ENCODE measurements at regions not wholly inside any gene's neighbourhood (a gene's known extent, or its start where the extent isn't known, plus 50 kb on each side); places are given as distances from the start of the nearest gene placed in this dataset.

DNA sequence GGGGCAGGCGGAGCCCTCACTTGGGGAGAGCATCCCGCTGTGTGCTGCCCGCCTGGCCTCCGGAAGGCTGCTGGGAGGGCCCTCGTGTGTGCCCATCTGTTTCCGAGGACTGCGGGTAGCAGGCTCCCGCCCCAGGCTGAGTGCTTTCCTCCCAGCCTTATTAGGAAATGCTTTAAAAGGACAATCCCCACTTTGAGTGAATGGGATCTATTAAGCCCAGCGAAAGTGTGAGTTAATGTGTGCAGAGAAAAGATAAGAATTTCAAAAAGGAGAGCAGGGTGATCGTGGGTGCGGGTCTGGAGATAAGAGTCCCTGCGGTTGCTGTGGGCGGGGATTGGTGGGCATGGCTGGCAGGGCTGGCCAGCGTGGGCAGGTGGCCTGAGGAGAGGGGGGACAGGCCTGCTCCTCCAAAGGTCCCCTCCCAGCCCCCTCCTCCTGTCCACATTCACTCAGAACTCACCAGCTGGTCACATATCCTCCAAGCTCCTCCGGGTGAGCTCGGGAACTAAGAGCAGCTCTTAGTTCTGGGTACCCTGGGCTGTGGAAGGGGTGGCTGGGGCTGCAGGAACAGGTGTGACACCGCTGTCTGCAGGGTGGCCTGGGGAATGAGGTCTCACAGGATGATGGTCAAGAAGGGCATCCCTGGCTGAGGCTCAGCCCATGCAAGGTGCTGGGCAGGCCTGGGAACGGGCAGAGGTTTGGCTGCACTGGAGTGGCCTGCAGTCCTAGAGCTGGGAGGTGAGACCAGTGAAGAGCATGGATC is 1260.3 kb downstream of the BRD1 start:
- no peak for DNase-seq

DNA sequence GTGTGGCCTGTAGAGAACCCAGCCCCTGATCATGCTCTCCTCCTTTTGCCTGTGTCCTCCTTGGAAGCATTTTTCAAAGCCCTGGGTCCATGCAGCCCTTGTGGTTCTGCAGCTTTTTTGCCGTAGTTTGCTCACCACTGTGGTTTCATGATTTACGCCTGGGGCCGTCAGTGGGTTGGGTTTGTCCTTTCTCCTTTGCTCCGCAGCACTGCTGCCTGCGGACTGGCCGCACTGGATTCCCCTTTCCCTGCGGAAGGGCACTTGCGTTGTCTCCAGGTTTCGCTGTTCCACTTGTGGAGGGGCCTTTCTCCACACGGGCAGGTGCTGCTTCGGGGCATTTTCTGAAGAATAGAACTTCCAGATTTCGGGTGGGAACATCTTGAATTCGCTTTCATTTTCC is 1260.9 kb downstream of the BRD1 start:
- no peak for DNase-seq

- no peak for DNase-seq
Measured at GRCh38 chr22:48565901-48566501, 1261.7 kb downstream of the BRD1 start.

DNA sequence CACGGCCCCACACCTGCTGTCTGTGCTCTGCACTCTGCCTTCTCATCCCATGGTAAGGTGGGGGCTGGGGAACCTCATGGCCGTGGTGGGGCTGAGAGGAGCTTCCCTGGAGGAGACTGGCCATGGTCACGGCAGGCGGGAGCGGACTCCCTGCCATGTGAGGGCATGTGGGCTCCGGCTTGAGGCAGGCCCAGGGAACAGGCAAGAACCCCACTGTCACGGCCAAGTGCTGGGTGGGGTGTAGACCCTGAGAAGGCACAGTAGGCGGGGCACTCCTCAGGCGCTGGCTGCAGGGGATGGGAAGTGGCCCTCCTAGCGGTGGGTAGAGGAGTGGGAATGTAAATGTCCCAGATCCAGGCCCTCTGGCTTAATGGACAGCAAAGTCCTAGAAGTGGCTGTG is 1262.7 kb downstream of the BRD1 start:
- no peak for DNase-seq

GRCh38 chr22:48563966-48564330 is 1263.7 kb downstream of the BRD1 start:
- DNase-seq, result no peak

DNA sequence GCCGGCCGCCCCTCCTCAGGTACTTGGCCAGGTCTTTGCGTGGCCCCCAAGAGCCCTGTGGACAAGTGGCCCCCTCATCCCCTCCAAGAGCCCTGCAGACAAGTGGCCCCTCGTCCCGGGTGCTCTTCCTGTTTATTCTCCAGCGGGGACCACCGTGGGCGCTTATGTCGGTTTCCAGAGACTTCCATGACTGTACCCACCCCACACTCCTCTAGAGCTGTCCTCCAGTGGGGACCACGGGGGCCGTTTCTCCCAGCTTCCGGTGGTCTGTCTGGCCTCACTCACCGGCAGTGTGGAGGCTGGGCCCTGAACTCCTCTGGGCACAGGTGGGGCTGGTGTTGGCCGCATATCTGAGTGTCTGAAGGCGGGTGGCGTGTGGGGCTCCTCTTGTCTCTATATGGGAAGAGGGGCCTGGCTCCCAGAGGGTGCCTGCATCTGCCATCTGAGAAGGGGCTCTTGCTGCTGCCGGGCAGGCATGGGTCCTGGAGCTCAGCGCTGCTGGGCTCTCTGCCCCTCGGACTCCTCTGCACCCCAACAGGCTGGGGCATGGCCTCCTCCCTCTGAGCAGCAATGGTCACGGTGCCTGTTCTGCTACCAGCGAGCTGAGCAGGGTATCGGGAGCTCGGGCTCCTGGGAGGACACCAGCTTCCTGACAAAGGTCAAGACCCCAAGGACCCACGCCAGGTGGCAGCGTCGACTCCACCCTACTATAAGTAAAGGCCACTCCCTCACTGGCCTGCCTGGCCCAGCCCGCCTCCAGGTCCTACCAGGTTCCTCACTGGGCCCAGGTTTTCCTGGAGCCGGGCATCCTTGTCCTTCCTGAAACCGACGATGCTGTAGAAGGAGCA is 1264.3 kb downstream of the BRD1 start:
- DNase-seq, result no peak

- no peak for DNase-seq
Measured at GRCh38 chr22:48561676-48562075, 1266.0 kb downstream of the BRD1 start.

DNA sequence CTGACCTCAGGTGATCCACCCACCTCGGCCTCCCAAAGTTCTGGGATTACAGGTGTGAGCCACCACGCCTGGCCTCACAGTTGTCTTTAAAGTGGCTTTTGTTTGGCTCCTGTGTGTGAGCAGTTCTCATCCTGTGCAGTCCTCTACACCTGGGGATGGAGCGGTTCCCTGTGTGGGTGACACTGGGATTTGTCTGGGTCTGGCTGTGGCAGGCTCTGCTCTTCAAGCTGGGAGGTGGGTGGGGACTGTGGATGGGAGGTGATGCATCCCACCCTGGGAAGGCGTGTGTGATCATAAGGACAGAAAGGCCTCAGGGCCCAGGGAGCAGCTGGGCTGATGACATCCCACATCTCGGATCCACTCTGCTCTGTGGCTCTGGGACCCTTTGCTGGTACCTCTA is 1266.8 kb downstream of the BRD1 start:
- no peak for DNase-seq

DNA sequence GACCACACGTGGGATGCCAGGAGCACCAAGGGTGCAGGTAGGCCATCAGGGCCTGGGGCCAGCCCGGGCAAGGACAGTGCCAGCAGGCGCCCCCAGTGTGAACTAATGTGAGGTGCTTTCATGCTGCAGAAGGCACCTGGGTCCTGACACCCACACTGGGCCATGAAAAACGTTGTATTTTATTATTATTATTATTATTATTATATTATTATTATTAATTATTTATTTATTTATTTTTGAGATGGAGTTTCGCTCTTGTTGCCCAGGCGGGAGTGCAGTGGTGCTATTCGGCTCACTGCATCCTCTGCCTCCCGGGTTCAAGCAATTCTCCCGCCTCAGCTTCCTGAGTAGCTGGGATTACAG is 1267.3 kb downstream of the BRD1 start:
- DNase-seq, result no peak

GRCh38 chr22:48559647-48560388 is 1267.9 kb downstream of the BRD1 start:
- DNase-seq, result no peak

DNA sequence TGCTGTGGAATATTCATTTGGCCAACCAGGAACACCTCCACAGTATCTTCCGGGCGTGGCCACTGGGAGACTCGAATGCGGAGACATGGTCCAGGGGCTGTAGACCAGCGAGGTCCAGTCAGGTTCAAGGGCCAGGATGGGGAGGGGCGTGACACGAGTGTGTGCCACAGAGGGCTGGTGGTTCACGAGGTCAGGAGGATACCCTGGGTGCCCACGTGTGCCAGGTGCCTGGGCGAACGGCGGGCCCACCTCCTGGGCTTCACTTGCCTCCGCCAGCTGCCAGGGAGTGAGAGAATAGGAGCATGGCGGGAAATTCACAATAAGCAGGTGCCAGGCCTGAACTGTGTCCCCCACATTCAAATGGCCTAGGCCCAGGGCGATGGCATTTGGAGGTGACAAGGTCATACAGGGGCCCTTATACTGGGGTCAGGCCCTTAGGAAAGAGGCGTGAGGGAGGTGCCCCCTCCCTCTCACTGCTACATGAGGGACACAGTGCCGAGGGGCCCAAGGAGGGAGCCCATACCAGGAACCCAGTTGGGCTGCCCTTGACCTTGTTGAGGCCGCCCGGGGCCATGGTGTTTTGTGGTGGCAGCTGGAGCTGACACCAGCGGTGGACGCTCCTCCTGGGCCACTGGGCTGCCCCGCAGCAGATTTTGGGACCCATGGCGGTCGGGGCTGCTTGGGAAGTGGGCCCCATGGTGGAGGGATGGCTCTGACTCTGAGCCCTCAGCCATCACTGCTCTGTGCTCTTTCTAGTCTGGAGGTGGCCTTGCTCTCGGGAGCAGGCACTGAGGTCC is 1268.9 kb downstream of the BRD1 start:
- DNase-seq, result no peak

DNA sequence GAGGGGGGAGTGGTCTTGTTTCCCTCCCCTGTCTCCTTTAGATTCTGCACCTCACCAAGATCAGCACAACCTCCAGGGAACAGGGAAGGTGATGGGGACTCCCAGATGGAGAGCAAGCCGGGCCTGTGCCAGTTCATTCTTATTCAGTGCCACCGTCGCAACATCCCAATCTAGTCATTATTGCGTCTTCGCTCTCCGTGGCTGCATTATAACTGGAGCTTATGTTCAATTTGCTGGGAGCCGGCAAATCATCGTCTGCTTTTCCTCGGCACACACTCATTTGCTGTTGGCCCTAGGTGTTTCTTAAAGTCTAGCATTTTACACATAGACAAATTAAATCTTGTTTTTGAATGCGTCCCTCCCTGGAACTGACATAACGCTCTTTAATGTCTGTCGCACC is 1269.7 kb downstream of the BRD1 start:
- no peak for DNase-seq

DNA sequence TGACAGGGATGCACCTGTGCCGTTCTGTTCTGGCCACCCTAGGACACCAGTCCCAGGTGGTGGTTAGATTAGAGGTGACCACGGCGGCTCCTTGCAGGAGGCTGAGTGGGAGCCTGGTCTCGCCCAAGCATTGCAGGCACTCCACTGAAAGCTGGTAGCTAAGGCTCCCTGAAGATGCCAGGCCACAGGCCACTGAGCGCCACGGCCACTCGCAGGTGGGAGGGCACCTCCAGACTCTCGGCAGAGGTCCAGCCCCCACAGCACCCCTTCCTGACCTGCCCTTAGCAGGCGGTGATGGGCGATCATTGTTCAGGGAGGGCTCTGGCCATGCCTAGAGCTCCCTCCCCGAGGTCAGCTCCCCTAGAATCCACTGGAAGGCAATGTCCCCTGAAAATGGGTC is 1270.2 kb downstream of the BRD1 start:
- DNase-seq, result no peak

DNA sequence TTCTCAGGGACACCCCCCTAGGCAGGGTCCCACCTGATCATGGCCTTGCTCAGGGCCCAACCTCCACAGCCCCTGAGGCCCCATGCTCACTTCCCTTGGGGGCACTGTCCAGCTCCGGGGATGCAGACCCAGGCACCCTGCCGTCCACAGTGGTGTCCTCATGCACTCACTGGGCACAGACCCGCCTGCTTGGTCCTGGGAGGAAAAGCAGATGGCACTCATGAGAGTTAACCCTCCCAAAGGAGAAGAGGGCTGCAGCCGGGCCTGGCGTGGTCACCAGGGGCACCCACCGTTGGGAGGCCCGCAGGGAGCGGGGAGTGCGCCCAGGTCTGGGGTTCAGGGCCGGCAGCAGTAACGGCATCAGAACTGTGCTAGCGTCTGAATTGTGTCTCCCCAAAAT is 1270.9 kb downstream of the BRD1 start:
- DNase-seq, result no peak

DNA sequence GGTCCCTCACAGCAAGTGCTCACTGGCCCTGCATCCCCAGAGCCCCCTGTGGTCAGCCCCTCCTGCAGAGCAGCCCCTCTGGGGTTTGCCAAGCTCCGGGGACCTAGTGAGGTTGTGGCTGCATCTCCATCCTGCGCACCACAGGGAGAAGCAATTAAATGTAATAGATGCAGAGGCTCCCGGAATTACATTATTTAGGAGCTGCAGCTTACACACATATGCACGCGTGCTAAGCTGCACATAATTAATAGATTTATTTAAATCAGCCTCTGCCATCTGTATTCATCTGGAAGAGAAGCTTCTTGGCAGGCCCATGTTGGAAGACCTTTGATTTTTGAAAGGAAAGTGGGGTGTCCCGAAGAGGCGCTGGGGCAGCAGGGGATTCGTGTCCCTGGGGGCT is 1271.5 kb downstream of the BRD1 start:
- DNase-seq, result no peak

- no peak for DNase-seq
Measured at GRCh38 chr22:48555606-48556005, 1272.1 kb downstream of the BRD1 start.

DNA sequence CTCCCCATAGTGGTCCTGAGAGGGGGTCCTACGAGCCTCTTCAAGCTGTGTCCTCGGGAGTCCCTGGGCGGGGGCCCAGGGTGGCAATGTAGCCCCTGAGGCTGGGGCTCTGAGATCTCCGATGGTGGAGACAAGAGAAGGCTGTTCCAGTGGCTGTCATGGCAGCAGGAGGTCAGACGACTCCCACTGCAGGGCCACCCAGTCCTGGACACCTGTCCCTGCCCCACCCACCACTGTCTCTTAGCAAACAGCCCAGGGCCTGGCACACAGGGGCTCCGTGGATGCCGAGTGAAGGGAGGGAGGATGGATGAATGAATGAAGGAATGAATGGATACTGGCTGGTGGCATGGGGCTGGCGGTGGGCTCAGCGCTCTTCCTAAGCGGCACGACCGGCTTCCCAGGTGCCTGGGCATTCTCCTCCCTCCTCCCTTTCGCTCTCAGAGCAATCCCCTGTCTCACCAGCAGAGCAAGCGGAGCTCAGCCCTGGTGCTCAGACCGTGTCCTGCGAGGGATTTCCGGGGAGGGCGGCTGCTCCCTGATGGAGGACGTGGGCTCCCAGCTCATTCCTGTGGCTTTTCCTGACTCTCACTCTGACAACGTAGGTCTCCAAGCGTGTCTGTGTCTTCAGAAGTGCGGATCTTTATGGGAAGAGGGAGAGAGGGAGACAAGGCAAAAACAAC is 1272.6 kb downstream of the BRD1 start:
- DNase-seq, result no peak

GRCh38 chr22:48553694-48554308 is 1273.9 kb downstream of the BRD1 start:
- no peak for DNase-seq

- DNase-seq, result no peak
Measured at GRCh38 chr22:48553119-48553518, 1274.6 kb downstream of the BRD1 start.

DNA sequence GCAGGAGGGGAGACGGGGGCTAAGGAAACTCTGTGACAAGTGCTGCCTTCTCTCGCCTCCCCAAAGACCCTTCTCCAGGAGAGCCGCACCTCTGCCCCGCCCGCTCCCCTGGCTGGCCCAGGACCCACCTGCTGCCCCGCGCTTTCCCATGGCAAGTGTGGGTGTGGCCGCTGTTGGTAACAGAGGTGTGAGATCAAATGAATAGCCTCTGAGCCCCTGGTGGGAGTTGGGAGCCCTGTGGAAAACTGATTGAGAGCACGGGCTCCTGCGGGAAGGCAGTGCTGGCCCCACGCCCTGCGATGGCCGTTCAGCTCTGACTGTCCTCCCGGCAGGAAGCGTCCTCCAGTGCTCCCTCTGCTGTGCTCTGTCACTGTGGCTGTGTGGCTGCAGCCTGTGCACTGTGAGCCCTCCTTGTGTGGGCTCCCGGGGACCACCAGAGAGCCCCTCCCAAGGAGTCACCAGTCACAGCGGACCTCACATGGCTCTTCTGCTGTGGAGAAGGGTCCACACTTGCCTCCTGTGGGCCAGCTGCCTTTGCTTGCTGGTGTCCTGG is 1275.9 kb downstream of the BRD1 start:
- DNase-seq, result no peak

DNA sequence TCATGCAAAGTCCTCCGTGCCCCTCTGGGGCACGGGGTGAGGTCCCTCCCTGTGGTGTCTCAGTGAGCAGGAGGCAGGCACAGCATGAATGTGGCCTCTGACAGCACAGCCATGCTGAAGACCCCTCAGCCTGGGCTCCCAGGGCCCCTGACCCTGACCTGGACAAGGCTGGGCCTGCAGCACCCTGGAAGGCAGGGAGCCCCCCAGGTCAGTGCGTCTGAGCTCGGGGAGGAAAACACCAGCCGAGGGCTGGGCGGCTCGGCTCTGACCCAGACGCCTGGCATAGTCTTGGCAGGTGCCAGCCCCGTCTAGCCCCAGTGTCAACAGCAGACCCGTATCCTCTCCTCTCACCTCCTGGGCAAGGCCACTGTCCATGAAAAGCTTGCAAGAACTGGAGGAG is 1276.6 kb downstream of the BRD1 start:
- DNase-seq, result no peak
